HL-60/S4 treated with phorbol 12-myristate 13-acetate at 8.2 ng/mL for 4 days and 3 days (cell line): ENCODE measurements at regions not wholly inside any gene's neighbourhood (a gene's known extent, or its start where the extent isn't known, plus 50 kb on each side); places are given as distances from the start of the nearest gene placed in this dataset.
"Not testable (repeated sequence)": the region's sequence is repeated elsewhere in the genome, so short reads cannot be mapped to it uniquely, and the experiment has no call there.

Experiments
- in situ Hi-C: fragments of 300-500 bp; cut with MboI; formaldehyde crosslinking; loops from 2 replicates; pipeline ENCODE4 v1.15.0; 2022; ENCODE audit warnings: low sequenced_read_pairs

GRCh38 chr21:16113052-16113715 is 383.4 kb downstream of the USP25 start:
- in situ Hi-C loops: no loop called here

- in situ Hi-C loops: no loop called here
These were observed 385.7 kb downstream of the USP25 start for GRCh38 chr21:16115461-16115860.

- in situ Hi-C loops: no loop called here
These were observed 386.3 kb downstream of the USP25 start for GRCh38 chr21:16116069-16116468.

- in situ Hi-C loops: no loop called here
These were observed 387.0 kb downstream of the USP25 start for GRCh38 chr21:16116798-16117197.

GRCh38 chr21:16117331-16117730 is 387.5 kb downstream of the USP25 start:
- in situ Hi-C loops: no loop called here

- in situ Hi-C loops: no loop called here
These were observed 388.2 kb downstream of the USP25 start for GRCh38 chr21:16117851-16118590.

- in situ Hi-C loops: no loop called here
These were observed 394.8 kb downstream of the USP25 start for GRCh38 chr21:16124378-16125138.

GRCh38 chr21:16125274-16125673 is 395.5 kb downstream of the USP25 start:
- in situ Hi-C loops: no loop called here

GRCh38 chr21:16132453-16132852 is 402.7 kb downstream of the USP25 start:
- in situ Hi-C loops: not testable (repeated sequence)

GRCh38 chr21:16133248-16133647 is 403.5 kb downstream of the USP25 start:
- in situ Hi-C loops: no loop called here

GRCh38 chr21:16134134-16134533 is 404.4 kb downstream of the USP25 start:
- in situ Hi-C loops: no loop called here

GRCh38 chr21:16137106-16137505 is 407.3 kb downstream of the USP25 start:
- in situ Hi-C loops: no loop called here

GRCh38 chr21:16145052-16145451 is 415.3 kb downstream of the USP25 start:
- in situ Hi-C loops: no loop called here

GRCh38 chr21:16145479-16145878 is 415.7 kb downstream of the USP25 start:
- in situ Hi-C loops: no loop called here

GRCh38 chr21:16154321-16154720 is 424.5 kb downstream of the USP25 start:
- in situ Hi-C loops: no loop called here

- in situ Hi-C loops: no loop called here
These were observed 425.3 kb downstream of the USP25 start for GRCh38 chr21:16154951-16155635.

GRCh38 chr21:16156841-16157489 is 427.2 kb downstream of the USP25 start:
- in situ Hi-C loops: no loop called here

- in situ Hi-C loops: no loop called here
These were observed 429.6 kb downstream of the USP25 start for GRCh38 chr21:16159213-16159970.

GRCh38 chr21:16159971-16160350 is 430.2 kb downstream of the USP25 start:
- in situ Hi-C loops: no loop called here

GRCh38 chr21:16162953-16163352 is 433.2 kb downstream of the USP25 start:
- in situ Hi-C loops: no loop called here
